Caco-2 (cell line): ENCODE measurements at regions not wholly inside any gene's neighbourhood (a gene's known extent, or its start where the extent isn't known, plus 50 kb on each side); places are given as distances from the start of the nearest gene placed in this dataset.
"Not testable (repeated sequence)": the region's sequence is repeated elsewhere in the genome, so short reads cannot be mapped to it uniquely, and the experiment has no call there.

Source experiments
- BruUV-seq: library from RNA; stranded (reverse); fragments of 400-500 nt; replicated peaks from 2 replicates; lab custom pipeline; 2021; lab: Mats Ljungman, UMichigan
- CTCF ChIA-PET: fragments of 300-600 bp; sonication (Branson Sonifier 250); formaldehyde crosslinking; loops from one replicate; lab custom pipeline; 2022; ENCODE audit warnings: antibody characterized with exemption; lab: Charles Lee
- POLR2A ChIA-PET: fragments of 300-600 bp; sonication (Branson Sonifier 250); formaldehyde crosslinking; loops from one replicate; lab custom pipeline; 2022; ENCODE audit warnings: antibody characterized with exemption; lab: Charles Lee
- DNase-seq, 2 experiments: peaks; one replicate each; pipeline versions ENCODE4 v3.0.0 to v3.0.0-alpha.2; 2020 to 2022
- H3K27me3 ChIP-seq: replicated peaks from 2 replicates; pipeline ENCODE4 v1.6.0; 2011; ENCODE audit warnings: low read length; ENCODE audit not compliant: control insufficient read depth, insufficient read depth
- H3K36me3 ChIP-seq: 2 replicates; pipeline ENCODE4 v1.5.1; 2011; ENCODE audit warnings: low read length; ENCODE audit not compliant: control insufficient read depth, insufficient read depth
- H3K4me1 ChIP-seq: fragments of 250-450 bp; sonication (Bioruptor Pico); 2 replicates; pipeline ENCODE4 v1.5.1; 2020; ENCODE audit warnings: mild to moderate bottlenecking
- H3K4me3 ChIP-seq: 2 replicates; pipeline ENCODE4 v1.5.1; 2011; ENCODE audit warnings: low read depth, mild to moderate bottlenecking, control low read depth, low read length
- H3K9me3 ChIP-seq: fragments of 250-450 bp; sonication (Bioruptor Pico); 2 replicates; pipeline ENCODE4 v1.5.1; 2020; ENCODE audit warnings: mild to moderate bottlenecking, moderate library complexity
- H3K27ac Mint-ChIP-seq: one replicate; pipeline ENCODE4 v1.8.0; 2022; ENCODE audit warnings: mixed read lengths; ENCODE audit not compliant: unreplicated experiment
- H3K27me3 Mint-ChIP-seq: one replicate; pipeline ENCODE4 v1.8.0; 2022; ENCODE audit warnings: mixed read lengths; ENCODE audit not compliant: insufficient read depth, unreplicated experiment
- H3K36me3 Mint-ChIP-seq: one replicate; pipeline ENCODE4 v1.8.0; 2022; ENCODE audit warnings: mild to moderate bottlenecking, mixed read lengths; ENCODE audit not compliant: insufficient read depth, unreplicated experiment
- H3K4me1 Mint-ChIP-seq: one replicate; pipeline ENCODE4 v1.8.0; 2022; ENCODE audit warnings: low read depth, mixed read lengths; ENCODE audit not compliant: unreplicated experiment
- H3K4me3 Mint-ChIP-seq: one replicate; pipeline ENCODE4 v1.8.0; 2022; ENCODE audit warnings: mild to moderate bottlenecking, moderate library complexity, mixed read lengths; ENCODE audit not compliant: unreplicated experiment
- H3K9me3 Mint-ChIP-seq: one replicate; pipeline ENCODE4 v1.8.0; 2022; ENCODE audit warnings: mixed read lengths; ENCODE audit not compliant: unreplicated experiment
- CTCF ChIP-seq, 2 experiments: fragments of 200-600 bp in 1 of 2; IDR thresholded peaks; 1 replicate in 1 of 2; 2 replicates in 1 of 2; pipeline versions ENCODE4 v1.5.1 to v1.8.0; 2011 to 2022; ENCODE audit warnings: antibody characterized with exemption in 1 of 2, control low read depth in 1 of 2, inconsistent platforms in 1 of 2, low read depth in 1 of 2, low read length in 1 of 2, mild to moderate bottlenecking in 1 of 2, moderate library complexity in 1 of 2; ENCODE audit not compliant: insufficient read depth in 1 of 2, severe bottlenecking in 1 of 2, unreplicated experiment in 1 of 2
- intact Hi-C: fragments of 100-400 bp; cut with micrococcal nuclease; formaldehyde crosslinking; loops from one replicate; pipeline ENCODE4 v1.10.0; 2022; ENCODE audit not compliant: unreplicated experiment

GRCh38 chr6:150307520-150307919, 61.3 kb upstream of the IYD start:
- intact Hi-C loops: no loop called here
- peaks cover 3% of the 10 kb centered on the region; the same call in 1 of the 2 replicates for H3K4me1 ChIP-seq
- H3K9me3 Mint-ChIP-seq: no peaks in the 10 kb centered on the region
- no peak overlapping the region for H3K27ac Mint-ChIP-seq
- no peak overlapping the region for H3K4me3 Mint-ChIP-seq
- H3K27me3 ChIP-seq: no peaks in the 10 kb centered on the region
- H3K4me3 ChIP-seq: no peak overlapping the region
- no peak for DNase-seq
- H3K9me3 ChIP-seq: no peaks in the 10 kb centered on the region
- POLR2A ChIA-PET: no interaction called here
- no peak for TF ChIP-seq CTCF (IDR thresholded peaks at IDR 0.05; ENCODE audit: insufficient read depth in 1 of 2, low read depth in 1 of 2, low read length in 1 of 2, severe bottlenecking in 1 of 2, unreplicated experiment in 1 of 2)
- peaks cover 4% of the 10 kb centered on the region for H3K36me3 Mint-ChIP-seq
- no peaks in the 10 kb centered on the region for H3K36me3 ChIP-seq
- BruUV-seq: no TSS peak
- H3K27me3 Mint-ChIP-seq: peaks cover 10% of the 10 kb centered on the region
- CTCF ChIA-PET: no interaction called here
- H3K4me1 Mint-ChIP-seq: no peaks in the 10 kb centered on the region

- CTCF ChIA-PET: no interaction called here
- Mint-ChIP-seq H3K4me1 (no peaks in the 10 kb centered on the region), H3K36me3 (peaks cover 4% of the 10 kb centered on the region), H3K9me3 (no peaks in the 10 kb centered on the region), H3K4me3 (no peak overlapping the region), H3K27ac (no peak overlapping the region), H3K27me3 (peaks cover 10% of the 10 kb centered on the region)
- DNase-seq: no peak
- no TSS peak for BruUV-seq
- intact Hi-C loops: no loop called here
- Histone ChIP-seq H3K36me3 (no peaks in the 10 kb centered on the region), H3K27me3 (no peaks in the 10 kb centered on the region), H3K9me3 (no peaks in the 10 kb centered on the region), H3K4me1 (no peaks in the 10 kb centered on the region), H3K4me3 (no peak overlapping the region)
- POLR2A ChIA-PET: no interaction called here
- no peak for TF ChIP-seq CTCF (IDR thresholded peaks at IDR 0.05; ENCODE audit: insufficient read depth in 1 of 2, low read depth in 1 of 2, low read length in 1 of 2, severe bottlenecking in 1 of 2, unreplicated experiment in 1 of 2)
Measured at GRCh38 chr6:150308812-150309645, 59.8 kb upstream of the IYD start.

GRCh38 chr6:150310539-150310938, 58.3 kb upstream of the IYD start:
- Mint-ChIP-seq H3K4me3 (no peak overlapping the region), H3K4me1 (no peaks in the 10 kb centered on the region), H3K27ac (no peak overlapping the region), H3K9me3 (no peaks in the 10 kb centered on the region), H3K36me3 (peaks cover 4% of the 10 kb centered on the region), H3K27me3 (peaks cover 12% of the 10 kb centered on the region)
- BruUV-seq: no TSS peak
- Histone ChIP-seq H3K4me3 (no peak overlapping the region), H3K9me3 (no peaks in the 10 kb centered on the region), H3K4me1 (no peaks in the 10 kb centered on the region), H3K27me3 (no peaks in the 10 kb centered on the region), H3K36me3 (no peaks in the 10 kb centered on the region)
- no peak for DNase-seq
- ChIA-PET POLR2A (no interaction called here), CTCF (interaction anchor here (1.1 kb wide), 1 partner anchor 230 kb away, joined by 3 read pairs; no protein-coding TSS in a partner anchor)
- intact Hi-C loops: no loop called here
- no peak for TF ChIP-seq CTCF (IDR thresholded peaks at IDR 0.05; ENCODE audit: insufficient read depth in 1 of 2, low read depth in 1 of 2, low read length in 1 of 2, severe bottlenecking in 1 of 2, unreplicated experiment in 1 of 2)

- POLR2A ChIA-PET, BruUV-seq, DNase-seq, H3K27me3 ChIP-seq, H3K4me3 Mint-ChIP-seq, H3K4me3 ChIP-seq, intact Hi-C loops, H3K4me1 ChIP-seq, H3K36me3 Mint-ChIP-seq, H3K36me3 ChIP-seq, H3K27ac Mint-ChIP-seq, H3K9me3 ChIP-seq, H3K4me1 Mint-ChIP-seq, H3K9me3 Mint-ChIP-seq: not testable (repeated sequence)
- H3K27me3 Mint-ChIP-seq: peaks cover 12% of the 10 kb centered on the region
- CTCF ChIA-PET: interaction anchor here (1.1 kb wide), 1 partner anchor 230 kb away, joined by 3 read pairs; no protein-coding TSS in a partner anchor
Measured at GRCh38 chr6:150311149-150311944, 57.5 kb upstream of the IYD start.
